T-cell (primary cell): ENCODE measurements at regions not wholly inside any gene's neighbourhood (a gene's known extent, or its start where the extent isn't known, plus 50 kb on each side); places are given as distances from the start of the nearest gene placed in this dataset.

Source experiments
- ATAC-seq, 4 experiments: fragments of 200-7000 bp in 3 of 4; fragments of 150-1000 bp in 1 of 4; cut with Tn5 transposase; replicated peaks in 1 of 4; 1 replicate in 3 of 4; 2 replicates in 1 of 4; pipeline ENCODE4 v1.10.0; 2021; ENCODE audit warnings: moderate library complexity in 3 of 4, mild to moderate bottlenecking in 2 of 4, moderate number of reproducible peaks in 1 of 4
- CTCF ChIA-PET, 2 donors: fragments of 300-600 bp; sonication (Branson Sonifier 250); formaldehyde crosslinking; loops; one replicate each; lab custom pipeline; 2022; ENCODE audit warnings: antibody characterized with exemption in 2 of 2; lab: Charles Lee
- POLR2A ChIA-PET, 2 donors: fragments of 300-600 bp; sonication (Branson Sonifier 250); formaldehyde crosslinking; loops; one replicate each; lab custom pipeline; 2022; ENCODE audit warnings: antibody characterized with exemption in 2 of 2; lab: Charles Lee
- DNase-seq, 35 experiments: peaks; one replicate each; pipeline versions ENCODE4 v3.0.0 to v3.0.0-alpha.2; 2013 to 2023
- H3K27ac ChIP-seq: one replicate; pipeline ENCODE4 v1.5.1; 2013; ENCODE audit warnings: low read length
- H3K27me3 ChIP-seq, 2 experiments: replicated peaks in 1 of 2; 1 replicate in 1 of 2; 2 replicates in 1 of 2; pipeline versions ENCODE4 v1.6.1 to v1.7.0; 2013; ENCODE audit warnings: low read length in 1 of 2, mixed read lengths in 1 of 2; ENCODE audit not compliant: control insufficient read depth in 2 of 2, insufficient read depth in 2 of 2; ENCODE audit errors: extremely low read depth in 1 of 2
- H3K36me3 ChIP-seq, 2 donors: 1 replicate in 1 of 2; 2 replicates in 1 of 2; pipeline versions ENCODE4 v1.6.1 to v1.7.0; 2013; ENCODE audit warnings: low read length in 1 of 2; ENCODE audit not compliant: control insufficient read depth in 2 of 2, insufficient read depth in 1 of 2; ENCODE audit errors: extremely low read depth in 1 of 2
- H3K4me1 ChIP-seq, 2 experiments: 1 replicate in 1 of 2; 2 replicates in 1 of 2; pipeline versions ENCODE4 v1.6.1 to v1.7.0; 2013; ENCODE audit warnings: low read length in 2 of 2, mixed read lengths in 1 of 2; ENCODE audit not compliant: insufficient read depth in 2 of 2, control insufficient read depth in 1 of 2; ENCODE audit errors: extremely low read depth in 1 of 2
- H3K4me3 ChIP-seq, 2 donors: 1 replicate in 1 of 2; 2 replicates in 1 of 2; pipeline versions ENCODE4 v1.5.1 to v1.7.0; 2013; ENCODE audit warnings: mild to moderate bottlenecking in 2 of 2, low read length in 1 of 2, moderate library complexity in 1 of 2; ENCODE audit not compliant: control insufficient read depth in 1 of 2; ENCODE audit errors: extremely low read depth in 1 of 2
- H3K9me3 ChIP-seq: 2 replicates; pipeline ENCODE4 v1.7.0; 2013
- H3K27ac Mint-ChIP-seq, 2 donors: one replicate each; pipeline ENCODE4 v1.8.0; 2020 to 2021; ENCODE audit warnings: mild to moderate bottlenecking in 2 of 2, mixed read lengths in 2 of 2
- H3K27me3 Mint-ChIP-seq, 2 donors: one replicate each; pipeline ENCODE4 v1.8.0; 2021 to 2022; ENCODE audit warnings: mixed read lengths in 2 of 2
- H3K36me3 Mint-ChIP-seq: one replicate; pipeline ENCODE4 v1.8.0; 2021; ENCODE audit warnings: mixed read lengths
- H3K4me1 Mint-ChIP-seq, 3 donors: one replicate each; pipeline ENCODE4 v1.8.0; 2020 to 2022; ENCODE audit warnings: mixed read lengths in 3 of 3, mild to moderate bottlenecking in 1 of 3
- H3K4me3 Mint-ChIP-seq, 3 donors: one replicate each; pipeline ENCODE4 v1.8.0; 2020 to 2022; ENCODE audit warnings: mild to moderate bottlenecking in 3 of 3, mixed read lengths in 3 of 3, moderate library complexity in 3 of 3
- H3K9me3 Mint-ChIP-seq, 3 donors: one replicate each; pipeline ENCODE4 v1.8.0; 2020 to 2022; ENCODE audit warnings: mixed read lengths in 3 of 3
- WGBS: methylation state at CpG from one replicate; pipeline ENCODE4 v1.1.5; 2013; ENCODE audit warnings: missing lambda C conversion rate; ENCODE audit not compliant: insufficient coverage; 5-methylcytosine and 5-hydroxymethylcytosine counted together

DNA sequence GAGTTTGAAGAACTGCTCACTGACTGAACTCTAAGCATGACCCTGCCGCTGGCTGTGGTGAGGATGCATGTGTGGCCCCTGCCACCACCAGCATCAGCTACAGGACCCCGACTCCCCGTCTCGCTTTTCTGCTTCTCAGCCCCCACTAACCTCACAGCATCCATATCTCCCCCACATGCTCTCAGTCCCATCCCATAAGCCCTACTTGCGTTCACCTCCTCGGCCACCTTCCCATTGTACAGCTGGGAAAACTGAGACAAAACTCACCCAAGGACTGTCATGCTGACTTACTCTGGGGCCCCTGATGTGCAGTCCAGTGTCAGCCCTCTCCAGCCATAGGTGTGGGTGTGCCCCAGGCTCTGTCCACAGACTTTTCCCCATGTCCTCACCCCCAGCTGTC lies 104.2 kb upstream of the SH3BP4 start:
- CTCF ChIA-PET, result no interaction called here
- no peak overlapping the region for H3K4me3 ChIP-seq
- Mint-ChIP-seq H3K27ac (no peak overlapping the region), H3K27me3 (peaks cover 15 to 19% of the 10 kb centered on the region in 2 donors), H3K36me3 (no peaks in the 10 kb centered on the region), H3K4me3 (no peak overlapping the region), H3K4me1 (no peaks in the 10 kb centered on the region), H3K9me3 (no peaks in the 10 kb centered on the region)
- H3K27me3 ChIP-seq, result peaks cover 0 to 15% of the 10 kb centered on the region in 2 experiments
- POLR2A ChIA-PET, result no interaction called here
- DNase-seq (no peak), ATAC-seq (no peak)
- WGBS, result 90% methylated on average over 2 of the region's 6 CpGs
- no peaks in the 10 kb centered on the region for H3K36me3 ChIP-seq
- no peaks in the 10 kb centered on the region for H3K9me3 ChIP-seq
- no peaks in the 10 kb centered on the region for H3K4me1 ChIP-seq
- H3K27ac ChIP-seq, result no peak overlapping the region

DNA sequence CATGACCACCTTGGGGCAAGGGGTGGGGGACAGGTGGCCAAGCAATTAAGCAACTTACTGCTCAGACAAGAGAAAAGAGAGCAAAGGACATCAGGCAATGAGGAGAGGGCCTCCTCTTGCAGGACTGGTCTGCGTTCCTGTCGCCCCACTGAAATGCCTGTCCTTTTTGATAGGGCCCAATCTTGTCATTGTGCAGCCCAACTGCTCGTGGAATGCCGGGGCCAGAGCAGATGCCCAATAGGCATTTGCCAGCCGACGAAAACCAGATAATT lies 104.5 kb upstream of the SH3BP4 start:
- no peaks in the 10 kb centered on the region for H3K4me1 ChIP-seq
- Mint-ChIP-seq H3K27ac (no peak overlapping the region), H3K27me3 (peaks cover 15 to 19% of the 10 kb centered on the region in 2 donors), H3K4me3 (no peak overlapping the region), H3K4me1 (no peaks in the 10 kb centered on the region), H3K36me3 (no peaks in the 10 kb centered on the region), H3K9me3 (no peaks in the 10 kb centered on the region)
- ChIA-PET CTCF (no interaction called here), POLR2A (no interaction called here)
- DNase-seq (no peak), ATAC-seq (no peak)
- no peaks in the 10 kb centered on the region for H3K36me3 ChIP-seq
- no peaks in the 10 kb centered on the region for H3K9me3 ChIP-seq
- H3K4me3 ChIP-seq, result no peak overlapping the region
- H3K27ac ChIP-seq, result no peak overlapping the region
- peaks cover 0 to 15% of the 10 kb centered on the region in 2 experiments for H3K27me3 ChIP-seq
- WGBS, result 96% methylated on average over 5 of the region's 6 CpGs

DNA sequence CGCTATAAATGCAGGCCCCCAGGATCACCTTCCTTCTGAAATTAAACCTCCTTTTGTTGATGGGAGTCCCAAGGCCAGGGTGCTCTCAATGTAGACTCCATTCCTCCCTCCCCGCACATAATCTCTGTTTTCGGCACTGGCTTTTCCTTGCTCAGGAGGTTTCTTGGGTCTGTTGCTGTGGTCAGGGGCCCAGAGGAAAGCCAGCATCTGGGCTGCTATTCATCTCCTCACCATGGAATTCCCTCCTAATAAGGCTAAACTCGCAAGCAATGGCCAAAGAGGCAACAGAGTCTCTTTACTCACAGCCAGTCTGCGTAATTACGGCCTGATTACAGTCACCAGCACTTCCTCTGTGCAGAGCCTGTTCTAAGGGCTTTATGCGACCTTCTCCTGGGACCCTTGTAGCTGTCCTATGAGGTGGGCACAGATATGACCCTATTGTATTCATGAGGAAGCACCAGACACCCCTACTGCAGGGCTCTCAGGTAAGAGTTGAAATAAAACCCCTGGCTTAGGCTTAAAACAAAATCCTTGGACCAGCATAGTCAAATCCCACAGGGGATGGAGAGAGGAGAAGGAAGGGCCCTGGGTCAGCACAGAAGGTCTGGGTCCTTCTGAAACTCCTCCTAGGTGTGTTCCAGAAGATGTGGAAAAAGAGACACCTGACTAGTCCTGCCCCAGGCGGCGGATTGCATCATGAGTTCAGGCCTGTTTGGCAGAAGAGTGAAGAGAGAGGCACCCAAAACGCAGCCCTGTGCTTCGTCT lies 105.0 kb upstream of the SH3BP4 start:
- Mint-ChIP-seq H3K4me3 (no peak overlapping the region), H3K4me1 (no peaks in the 10 kb centered on the region), H3K36me3 (no peaks in the 10 kb centered on the region), H3K27me3 (peaks cover 15 to 20% of the 10 kb centered on the region in 2 donors), H3K9me3 (no peaks in the 10 kb centered on the region), H3K27ac (no peak overlapping the region)
- ATAC-seq (no peak), DNase-seq (no peak)
- H3K36me3 ChIP-seq, result no peaks in the 10 kb centered on the region
- H3K4me1 ChIP-seq, result no peaks in the 10 kb centered on the region
- ChIA-PET POLR2A (no interaction called here), CTCF (no interaction called here)
- no peak overlapping the region for H3K27ac ChIP-seq
- no peaks in the 10 kb centered on the region for H3K9me3 ChIP-seq
- H3K27me3 ChIP-seq, result peaks cover 0 to 11% of the 10 kb centered on the region in 2 experiments
- no peak overlapping the region for H3K4me3 ChIP-seq
- 91% methylated on average over 9 of the region's 11 CpGs for WGBS

- 89% methylated on average over 6 of the region's 10 CpGs for WGBS
- no peak overlapping the region for H3K4me3 ChIP-seq
- DNase-seq, result no peak
- peaks cover 0 to 11% of the 10 kb centered on the region in 2 experiments for H3K27me3 ChIP-seq
- H3K4me3 Mint-ChIP-seq, result no peak overlapping the region
- no peaks in the 10 kb centered on the region for H3K36me3 ChIP-seq
- no peaks in the 10 kb centered on the region for H3K9me3 Mint-ChIP-seq
- ChIA-PET POLR2A (no interaction called here), CTCF (no interaction called here)
- no peaks in the 10 kb centered on the region for H3K4me1 ChIP-seq
- no peaks in the 10 kb centered on the region for H3K4me1 Mint-ChIP-seq
- H3K27ac ChIP-seq, result no peak overlapping the region
- H3K27me3 Mint-ChIP-seq, result peaks cover 15 to 23% of the 10 kb centered on the region in 2 donors
- H3K36me3 Mint-ChIP-seq, result no peaks in the 10 kb centered on the region
- ATAC-seq, result no peak
- no peaks in the 10 kb centered on the region for H3K9me3 ChIP-seq
- H3K27ac Mint-ChIP-seq, result no peak overlapping the region
Observed at GRCh38 chr2:234845602-234846590, 105.9 kb upstream of the SH3BP4 start.

- H3K9me3 ChIP-seq, result no peaks in the 10 kb centered on the region
- H3K27ac ChIP-seq, result no peak overlapping the region
- H3K27me3 Mint-ChIP-seq, result peaks cover 14% of the 10 kb centered on the region in 2 donors
- H3K4me1 Mint-ChIP-seq, result no peaks in the 10 kb centered on the region
- ChIA-PET CTCF (no interaction called here), POLR2A (interaction anchor here in 1 of 2 donors (0.6 kb wide), 1 partner anchor 266 kb away, joined by 4 read pairs; no protein-coding TSS in a partner anchor)
- no peak overlapping the region for H3K4me3 Mint-ChIP-seq
- WGBS, result 71% methylated on average over 3 of the region's 5 CpGs
- peaks cover 0 to 15% of the 10 kb centered on the region in 2 experiments for H3K27me3 ChIP-seq
- H3K9me3 Mint-ChIP-seq, result no peaks in the 10 kb centered on the region
- H3K36me3 Mint-ChIP-seq, result no peaks in the 10 kb centered on the region
- ATAC-seq, result no peak
- H3K4me3 ChIP-seq, result no peak overlapping the region
- H3K27ac Mint-ChIP-seq, result no peak overlapping the region
- H3K36me3 ChIP-seq, result no peaks in the 10 kb centered on the region
- no peaks in the 10 kb centered on the region for H3K4me1 ChIP-seq
- no peak for DNase-seq
Observed at GRCh38 chr2:234843411-234843810, 108.4 kb upstream of the SH3BP4 start.

DNA sequence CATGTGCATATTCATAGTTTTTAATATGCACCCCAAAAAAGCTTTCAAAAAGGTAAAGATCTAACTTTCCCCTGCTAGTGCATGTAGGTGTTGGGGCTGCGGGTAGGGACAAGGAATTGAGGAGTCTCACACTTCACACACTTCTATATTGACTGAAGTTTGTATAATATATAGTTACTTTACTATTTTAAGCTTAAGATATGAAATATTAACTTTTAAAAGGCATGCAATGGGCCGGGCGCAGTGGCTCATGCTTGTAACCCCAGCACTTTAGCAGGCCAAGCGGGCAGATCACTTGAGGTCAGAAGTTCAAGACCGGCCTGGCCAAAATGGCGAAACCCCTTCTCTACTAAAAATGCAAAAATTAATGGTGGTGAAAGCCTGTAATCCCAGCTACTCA lies 109.1 kb upstream of the SH3BP4 start:
- ChIA-PET POLR2A (no interaction called here), CTCF (no interaction called here)
- Histone ChIP-seq H3K9me3 (no peaks in the 10 kb centered on the region), H3K27me3 (peaks cover 0 to 12% of the 10 kb centered on the region in 2 experiments), H3K4me3 (no peak overlapping the region), H3K4me1 (no peaks in the 10 kb centered on the region), H3K27ac (no peak overlapping the region), H3K36me3 (no peaks in the 10 kb centered on the region)
- no peak for DNase-seq
- Mint-ChIP-seq H3K36me3 (no peaks in the 10 kb centered on the region), H3K4me3 (no peak overlapping the region), H3K27ac (no peak overlapping the region), H3K4me1 (no peaks in the 10 kb centered on the region), H3K9me3 (no peaks in the 10 kb centered on the region), H3K27me3 (peaks cover 7 to 8% of the 10 kb centered on the region in 2 donors)
- no CpG with 5 or more reads among the region's 6 CpGs for WGBS
- no peak for ATAC-seq
